ENCODE measurements at regions not wholly inside any gene's neighbourhood (a gene's known extent, or its start where the extent isn't known, plus 50 kb on each side); places are given as distances from the start of the nearest gene placed in this dataset.

- TF ChIP-seq EZH2phosphoT487 (IDR thresholded peaks at IDR 0.05; ENCODE audit: low read depth) (no peak), CTCF (IDR thresholded peaks at IDR 0.05; ENCODE audit: low read depth, low read length) (no peak)
Measured at GRCh38 chr6:105810922-105811482, 275.1 kb upstream of the PRDM1 start.
